IPS-15b (cell line): ENCODE measurements at regions not wholly inside any gene's neighbourhood (a gene's known extent, or its start where the extent isn't known, plus 50 kb on each side); places are given as distances from the start of the nearest gene placed in this dataset.

ENCODE experiments used
- H3K27me3 ChIP-seq: one replicate; pipeline ENCODE4 v1.6.1; 2013; ENCODE audit warnings: low read length; ENCODE audit not compliant: control insufficient read depth, insufficient read depth
- H3K36me3 ChIP-seq: one replicate; pipeline ENCODE4 v1.6.1; 2013; ENCODE audit warnings: low read length; ENCODE audit not compliant: control insufficient read depth, insufficient read depth
- H3K4me1 ChIP-seq: one replicate; pipeline ENCODE4 v1.6.1; 2013; ENCODE audit warnings: mild to moderate bottlenecking, low read length; ENCODE audit not compliant: control insufficient read depth, insufficient read depth
- H3K4me3 ChIP-seq: one replicate; pipeline ENCODE4 v1.5.1; 2013; ENCODE audit warnings: low read depth, low read length
- H3K9ac ChIP-seq: one replicate; pipeline ENCODE4 v1.6.1; 2013; ENCODE audit warnings: low read depth, mild to moderate bottlenecking, low read length
- H3K9me3 ChIP-seq: one replicate; pipeline ENCODE4 v1.6.1; 2013; ENCODE audit warnings: mild to moderate bottlenecking, low read length; ENCODE audit not compliant: control insufficient read depth, insufficient read depth

DNA sequence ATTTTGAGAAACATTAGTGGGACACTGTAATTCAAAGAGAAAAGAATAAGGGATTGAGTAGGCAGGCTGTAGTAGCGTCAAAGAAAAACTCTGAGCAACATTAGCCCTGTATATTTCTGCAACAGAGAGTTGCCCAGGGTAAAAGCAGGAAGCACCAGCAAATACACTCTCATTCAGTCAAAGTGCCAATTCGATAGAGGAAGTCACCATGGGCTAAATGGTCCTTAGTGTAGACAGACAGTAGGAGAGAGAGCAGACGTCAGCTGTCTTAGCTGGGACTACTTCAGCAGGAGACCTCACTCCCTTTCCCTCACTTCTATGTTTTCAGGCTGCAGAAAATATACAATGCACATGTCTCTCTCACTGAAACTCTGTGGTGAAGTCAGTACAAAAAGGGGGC lies 2073.8 kb upstream of the TENM3 start:
- no peaks in the 10 kb centered on the region for H3K36me3 ChIP-seq
- no peaks in the 10 kb centered on the region for H3K27me3 ChIP-seq
- no peaks in the 10 kb centered on the region for H3K9me3 ChIP-seq
- H3K4me1 ChIP-seq: peaks cover 3% of the 10 kb centered on the region
- H3K9ac ChIP-seq: no peak overlapping the region
- H3K4me3 ChIP-seq: no peak overlapping the region

DNA sequence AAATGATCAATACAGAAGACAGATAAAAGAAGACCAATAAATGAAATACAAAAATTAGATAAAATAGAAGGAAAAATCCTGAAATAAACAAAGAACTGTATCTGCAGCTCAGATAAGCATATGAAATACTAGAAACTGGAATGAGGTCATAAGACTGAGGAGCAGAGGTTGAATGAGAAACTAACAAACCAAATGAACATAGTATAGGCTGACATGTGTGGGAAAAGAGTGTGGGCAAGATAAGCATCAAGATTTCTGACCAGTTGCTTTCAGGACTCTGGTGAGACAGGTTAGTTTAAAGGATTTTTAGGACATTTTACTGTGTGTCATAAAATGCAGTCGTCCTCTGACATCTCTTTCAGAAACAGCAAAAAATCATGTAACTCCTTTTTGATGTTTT lies 2073.2 kb upstream of the TENM3 start:
- H3K27me3 ChIP-seq: no peaks in the 10 kb centered on the region
- H3K36me3 ChIP-seq: no peaks in the 10 kb centered on the region
- H3K4me1 ChIP-seq: peaks cover 3% of the 10 kb centered on the region
- no peaks in the 10 kb centered on the region for H3K9me3 ChIP-seq
- no peak overlapping the region for H3K4me3 ChIP-seq
- H3K9ac ChIP-seq: no peak overlapping the region

DNA sequence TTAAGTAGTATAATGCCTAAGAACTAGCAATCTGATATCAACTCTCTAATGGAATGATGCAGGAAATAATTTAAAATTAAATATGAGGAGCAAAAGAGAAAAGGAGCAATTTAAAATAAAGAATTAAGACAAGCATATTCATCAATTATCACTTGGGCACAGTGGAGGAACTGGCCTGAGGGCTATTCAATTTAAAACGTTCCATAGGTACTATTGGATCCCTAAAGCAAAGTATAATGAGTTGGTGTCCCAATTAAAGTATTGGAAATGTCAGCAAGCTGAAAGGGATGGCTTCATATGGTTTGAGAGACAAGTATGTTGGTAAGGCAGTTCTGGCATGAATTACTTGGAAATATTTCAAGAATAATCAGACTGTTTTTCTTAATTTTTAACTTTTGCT lies 2064.1 kb upstream of the TENM3 start:
- Histone ChIP-seq H3K36me3 (no peaks in the 10 kb centered on the region), H3K4me3 (no peak overlapping the region), H3K9ac (no peak overlapping the region), H3K4me1 (no peaks in the 10 kb centered on the region), H3K9me3 (no peaks in the 10 kb centered on the region), H3K27me3 (no peaks in the 10 kb centered on the region)

DNA sequence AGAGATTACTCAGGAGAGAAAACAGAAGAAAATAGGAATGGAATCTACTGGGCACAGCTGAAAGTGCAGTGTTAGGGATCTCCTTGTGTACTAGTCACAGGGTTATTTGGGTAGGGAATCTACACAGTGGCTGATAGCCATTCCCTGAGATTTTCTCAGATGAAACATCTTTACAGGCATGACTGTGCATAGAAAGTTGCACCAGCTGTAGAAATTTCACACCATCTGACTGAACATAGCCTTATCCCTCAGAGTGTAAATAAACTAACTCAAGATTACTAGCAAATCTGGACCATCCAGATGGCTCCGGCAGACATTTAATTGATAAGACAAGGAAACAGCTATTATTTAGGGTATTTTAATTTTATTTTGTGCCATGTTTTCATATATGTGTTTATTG lies 2053.5 kb upstream of the TENM3 start:
- no peaks in the 10 kb centered on the region for H3K9me3 ChIP-seq
- H3K9ac ChIP-seq: no peak overlapping the region
- no peaks in the 10 kb centered on the region for H3K27me3 ChIP-seq
- H3K36me3 ChIP-seq: no peaks in the 10 kb centered on the region
- no peak overlapping the region for H3K4me3 ChIP-seq
- H3K4me1 ChIP-seq: no peaks in the 10 kb centered on the region

DNA sequence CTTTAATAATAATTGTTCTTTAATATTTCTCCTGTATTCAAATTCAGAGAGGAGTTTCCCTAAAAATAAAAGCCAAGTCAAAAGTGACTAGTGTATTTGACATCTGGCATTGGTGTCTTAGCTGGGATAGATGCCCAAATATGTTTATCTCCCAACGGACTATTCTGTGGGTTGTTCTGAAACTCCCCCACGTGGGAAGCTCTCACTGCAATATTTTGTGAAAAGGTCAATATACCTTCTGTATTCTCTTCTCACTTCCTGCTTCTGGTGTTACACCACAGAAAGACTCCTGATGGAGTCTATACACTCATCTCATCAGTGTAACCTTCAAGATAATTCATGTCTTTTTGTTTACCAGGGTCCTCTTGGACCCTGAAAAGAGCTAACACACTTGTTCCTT lies 2052.8 kb upstream of the TENM3 start:
- H3K27me3 ChIP-seq: no peaks in the 10 kb centered on the region
- no peaks in the 10 kb centered on the region for H3K36me3 ChIP-seq
- H3K9ac ChIP-seq: no peak overlapping the region
- no peaks in the 10 kb centered on the region for H3K4me1 ChIP-seq
- no peak overlapping the region for H3K4me3 ChIP-seq
- no peaks in the 10 kb centered on the region for H3K9me3 ChIP-seq

DNA sequence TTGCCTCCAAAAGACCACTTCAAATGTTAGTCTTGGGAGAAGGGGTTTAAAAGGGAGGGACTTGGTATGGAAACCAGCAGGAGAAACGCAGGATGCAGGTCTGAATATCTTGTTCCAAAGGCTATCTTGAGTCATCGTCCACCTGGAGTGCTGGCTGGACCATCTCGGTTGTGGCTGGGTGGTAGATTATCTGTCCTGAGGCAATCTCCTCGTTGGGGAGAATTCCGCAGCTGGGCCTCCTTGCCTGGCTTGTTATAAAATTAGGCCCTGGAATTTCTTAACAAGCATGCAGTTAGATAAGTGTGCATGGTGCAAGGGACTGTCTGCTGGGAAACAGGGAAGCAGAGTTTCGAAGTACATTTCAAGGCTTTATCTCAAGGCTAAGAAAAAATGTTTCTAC lies 2045.7 kb upstream of the TENM3 start:
- Histone ChIP-seq H3K4me3 (no peak overlapping the region), H3K36me3 (no peaks in the 10 kb centered on the region), H3K4me1 (peaks cover 2% of the 10 kb centered on the region), H3K9ac (no peak overlapping the region), H3K27me3 (no peaks in the 10 kb centered on the region), H3K9me3 (no peaks in the 10 kb centered on the region)

DNA sequence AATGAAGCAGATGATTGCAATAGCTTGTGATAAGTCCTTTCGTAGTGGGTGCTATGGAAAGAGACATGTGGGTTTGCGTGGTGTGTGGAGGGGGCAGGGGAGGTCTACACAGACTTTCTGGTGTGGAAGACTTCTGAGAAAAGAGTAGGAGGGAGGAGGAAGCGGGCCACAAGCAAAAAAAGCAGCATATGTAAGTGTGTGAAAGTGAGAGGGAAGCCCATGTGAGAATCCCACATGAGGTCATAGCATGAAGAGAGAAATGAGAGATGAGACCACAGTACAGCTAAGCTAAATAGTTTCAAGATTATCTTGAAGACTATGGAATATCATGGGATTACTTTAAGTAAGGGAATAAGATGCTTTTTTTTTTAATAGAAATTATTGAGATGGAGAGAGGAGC lies 2039.9 kb upstream of the TENM3 start:
- Histone ChIP-seq H3K27me3 (no peaks in the 10 kb centered on the region), H3K4me3 (no peak overlapping the region), H3K9ac (no peak overlapping the region), H3K4me1 (no peaks in the 10 kb centered on the region), H3K36me3 (no peaks in the 10 kb centered on the region), H3K9me3 (no peaks in the 10 kb centered on the region)

DNA sequence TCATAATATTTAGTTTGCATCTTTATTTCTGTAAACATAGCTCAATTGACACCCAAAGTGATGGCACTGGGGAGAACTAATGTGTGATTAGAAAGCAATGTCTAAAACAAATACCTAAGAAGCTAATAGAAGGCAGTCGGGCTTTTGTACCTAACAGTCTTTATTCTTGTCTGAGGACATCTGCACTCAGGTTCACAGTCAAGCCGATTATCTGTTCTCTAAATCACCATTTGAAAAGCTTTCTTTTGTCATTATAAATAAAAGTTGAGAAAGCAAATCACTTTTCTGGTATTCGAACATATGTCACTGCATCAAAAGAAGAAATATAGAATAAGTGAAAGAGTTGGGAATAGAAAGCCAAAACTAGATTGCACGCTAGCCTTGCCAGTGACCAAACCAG lies 2037.9 kb upstream of the TENM3 start:
- Histone ChIP-seq H3K4me1 (no peaks in the 10 kb centered on the region), H3K27me3 (no peaks in the 10 kb centered on the region), H3K9ac (no peak overlapping the region), H3K9me3 (no peaks in the 10 kb centered on the region), H3K36me3 (no peaks in the 10 kb centered on the region), H3K4me3 (no peak overlapping the region)

DNA sequence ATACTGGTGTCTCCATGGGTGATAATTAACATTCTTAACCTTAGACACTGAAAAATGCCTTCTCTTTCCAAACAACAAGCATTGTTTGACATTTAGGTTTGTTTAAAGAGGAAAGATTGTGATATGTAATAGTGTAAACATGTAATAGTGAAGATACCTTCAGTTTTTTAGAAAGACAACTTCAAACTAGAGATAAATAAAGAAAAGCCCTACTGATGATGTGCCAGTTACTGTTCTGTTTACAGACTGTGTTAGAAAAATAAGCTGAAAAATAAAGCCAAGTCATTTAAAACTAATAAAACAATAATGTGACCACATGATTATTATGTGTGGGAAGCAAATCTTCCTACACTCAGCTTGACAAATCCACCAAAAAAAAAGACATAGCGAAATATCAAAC lies 2035.3 kb upstream of the TENM3 start:
- H3K4me3 ChIP-seq: no peak overlapping the region
- no peaks in the 10 kb centered on the region for H3K36me3 ChIP-seq
- H3K27me3 ChIP-seq: no peaks in the 10 kb centered on the region
- no peak overlapping the region for H3K9ac ChIP-seq
- H3K4me1 ChIP-seq: no peaks in the 10 kb centered on the region
- no peaks in the 10 kb centered on the region for H3K9me3 ChIP-seq

DNA sequence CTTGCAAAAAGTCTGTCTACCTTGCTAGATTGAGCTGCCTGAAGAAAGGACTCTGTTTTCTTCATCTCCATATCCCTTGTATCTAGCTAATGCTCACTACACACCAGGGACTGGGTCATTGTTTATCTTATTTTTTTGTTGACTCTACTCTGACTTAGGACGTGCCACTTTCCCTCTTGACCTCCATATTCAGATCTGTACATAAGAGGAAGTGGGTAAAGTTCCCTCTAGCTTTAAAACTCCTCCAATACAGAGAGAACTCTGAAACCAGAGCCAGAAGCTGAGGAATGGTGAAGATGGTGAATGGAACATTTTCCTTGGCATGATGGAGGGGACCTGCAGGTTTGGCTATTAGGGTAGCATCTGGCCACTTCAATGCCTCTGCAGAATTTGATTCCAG lies 2026.1 kb upstream of the TENM3 start:
- no peaks in the 10 kb centered on the region for H3K36me3 ChIP-seq
- no peak overlapping the region for H3K4me3 ChIP-seq
- H3K27me3 ChIP-seq: no peaks in the 10 kb centered on the region
- no peaks in the 10 kb centered on the region for H3K4me1 ChIP-seq
- H3K9me3 ChIP-seq: no peaks in the 10 kb centered on the region
- no peak overlapping the region for H3K9ac ChIP-seq

DNA sequence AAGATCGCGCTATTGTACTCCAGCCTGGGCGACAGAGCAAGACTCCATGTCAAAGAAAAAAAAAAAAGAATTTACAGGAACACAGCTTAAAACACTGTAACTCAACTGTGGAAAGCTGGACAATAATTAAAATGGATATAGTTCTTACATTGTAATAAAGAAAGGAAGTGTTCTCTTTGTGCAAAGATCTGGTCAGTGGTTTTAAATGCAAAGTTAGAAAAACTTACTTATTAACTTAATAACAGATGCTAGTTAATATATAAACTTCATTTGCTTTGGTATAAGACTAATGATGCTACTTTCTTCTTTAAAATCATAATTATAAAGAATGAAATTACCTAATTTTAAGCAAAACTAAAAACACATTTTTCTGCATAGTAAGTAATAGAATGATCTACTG lies 2024.1 kb upstream of the TENM3 start:
- H3K4me3 ChIP-seq: no peak overlapping the region
- H3K4me1 ChIP-seq: no peaks in the 10 kb centered on the region
- H3K9me3 ChIP-seq: no peaks in the 10 kb centered on the region
- H3K27me3 ChIP-seq: no peaks in the 10 kb centered on the region
- no peak overlapping the region for H3K9ac ChIP-seq
- H3K36me3 ChIP-seq: no peaks in the 10 kb centered on the region

DNA sequence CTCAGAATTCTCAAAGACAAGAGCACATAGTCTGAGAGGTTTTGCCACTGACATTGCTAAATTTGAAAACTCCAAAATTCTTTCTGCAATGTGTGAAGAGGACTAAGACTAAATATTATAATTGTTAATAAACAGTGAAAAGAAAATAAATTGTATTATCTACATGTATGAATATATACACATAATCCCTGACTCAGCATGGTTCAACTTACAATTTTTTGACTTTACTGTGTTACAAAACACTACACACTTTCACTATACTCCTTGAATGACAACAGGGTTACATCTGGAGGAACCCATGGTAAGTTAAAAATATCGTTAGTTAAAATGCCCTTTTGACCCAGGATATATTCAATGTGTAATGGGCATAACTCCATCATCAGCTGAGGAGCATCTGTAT lies 2017.2 kb upstream of the TENM3 start:
- no peaks in the 10 kb centered on the region for H3K36me3 ChIP-seq
- no peak overlapping the region for H3K4me3 ChIP-seq
- no peaks in the 10 kb centered on the region for H3K27me3 ChIP-seq

DNA sequence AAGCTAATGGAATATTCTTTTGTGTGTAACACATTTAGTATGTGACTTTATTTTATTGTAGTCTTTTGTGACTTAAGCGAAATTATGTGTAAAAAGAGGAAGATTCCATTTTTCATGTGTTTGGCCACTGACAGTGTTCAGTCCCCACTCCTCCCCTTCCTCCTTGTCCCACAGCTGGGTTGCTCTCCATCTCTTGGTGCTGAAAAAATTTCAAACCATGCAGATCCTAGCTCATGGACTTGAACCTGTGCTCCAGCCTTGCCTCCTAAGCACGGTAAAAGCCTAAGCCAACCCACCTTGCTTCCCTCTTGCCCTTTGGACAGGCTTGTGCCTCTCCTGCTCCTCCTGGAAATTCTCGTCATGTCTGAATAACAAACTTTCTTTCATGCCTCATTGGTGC lies 2008.5 kb upstream of the TENM3 start:
- H3K9me3 ChIP-seq: no peaks in the 10 kb centered on the region
- no peaks in the 10 kb centered on the region for H3K36me3 ChIP-seq
- no peaks in the 10 kb centered on the region for H3K27me3 ChIP-seq
- no peak overlapping the region for H3K9ac ChIP-seq
- no peak overlapping the region for H3K4me3 ChIP-seq
- H3K4me1 ChIP-seq: no peaks in the 10 kb centered on the region

More for the DNA sequence above, 2017.2 kb upstream of the TENM3 start:
- Histone ChIP-seq H3K4me1 (no peaks in the 10 kb centered on the region), H3K9ac (no peak overlapping the region), H3K9me3 (no peaks in the 10 kb centered on the region)
